ENCODE measurements at regions not wholly inside any gene's neighbourhood (a gene's known extent, or its start where the extent isn't known, plus 50 kb on each side); places are given as distances from the start of the nearest gene placed in this dataset.

GRCh38 chr5:81914696-81915095 is 57.1 kb upstream of the ATG10 start:
- no peak for DNase-seq

- no peak for DNase-seq
Observed at GRCh38 chr5:81912933-81913332, 58.9 kb upstream of the ATG10 start.

GRCh38 chr5:81909677-81910076 is 62.1 kb upstream of the ATG10 start:
- DNase-seq = no peak

GRCh38 chr5:81908771-81909170 is 63.1 kb upstream of the ATG10 start:
- DNase-seq = no peak

- DNase-seq = no peak
Observed at GRCh38 chr5:81908044-81908443, 63.8 kb upstream of the ATG10 start.

GRCh38 chr5:81907012-81907635 is 64.7 kb upstream of the ATG10 start:
- DNase-seq = no peak

GRCh38 chr5:81906086-81906485 is 65.7 kb upstream of the ATG10 start:
- no peak for DNase-seq

GRCh38 chr5:81904861-81905260 is 67.0 kb upstream of the ATG10 start:
- DNase-seq = no peak

- no peak for DNase-seq
Observed at GRCh38 chr5:81904166-81904565, 67.7 kb upstream of the ATG10 start.

- no peak for DNase-seq
Observed at GRCh38 chr5:81901586-81901985, 70.2 kb upstream of the ATG10 start.

GRCh38 chr5:81899123-81899522 is 72.7 kb upstream of the ATG10 start:
- DNase-seq = no peak

GRCh38 chr5:81898403-81898802 is 73.4 kb upstream of the ATG10 start:
- DNase-seq = no peak

- no peak for DNase-seq
Observed at GRCh38 chr5:81896764-81897163, 75.1 kb upstream of the ATG10 start.

- no peak for DNase-seq
Observed at GRCh38 chr5:81895307-81895706, 76.5 kb upstream of the ATG10 start.

GRCh38 chr5:81893961-81894360 is 77.9 kb upstream of the ATG10 start:
- DNase-seq = no peak

GRCh38 chr5:81884871-81885270 is 87.0 kb upstream of the ATG10 start:
- DNase-seq = no peak

GRCh38 chr5:81883371-81883770 is 88.5 kb upstream of the ATG10 start:
- no peak for DNase-seq

GRCh38 chr5:81881595-81881994 is 90.2 kb upstream of the ATG10 start:
- no peak for DNase-seq

GRCh38 chr5:81879936-81880335 is 91.9 kb upstream of the ATG10 start:
- DNase-seq = no peak

GRCh38 chr5:81878333-81878732 is 93.5 kb upstream of the ATG10 start:
- DNase-seq = no peak

GRCh38 chr5:81866994-81867393 is 104.8 kb upstream of the ATG10 start:
- DNase-seq = no peak

GRCh38 chr5:81860778-81861177 is 109.9 kb upstream of the SSBP2 start:
- DNase-seq = no peak

- DNase-seq = no peak
Observed at GRCh38 chr5:81859624-81860023, 108.7 kb upstream of the SSBP2 start.

GRCh38 chr5:81856948-81857928 is 106.3 kb upstream of the SSBP2 start:
- peak; percentile 72 for DNase-seq
